ENCODE measurements at regions not wholly inside any gene's neighbourhood (a gene's known extent, or its start where the extent isn't known, plus 50 kb on each side); places are given as distances from the start of the nearest gene placed in this dataset.

- no peaks in the 10 kb centered on the region for H3K9me2 ChIP-seq (replicated peaks; ENCODE audit: insufficient read depth, low read length)
- H4K20me1 ChIP-seq (ENCODE audit: insufficient read depth, low read length): no peaks in the 10 kb centered on the region
- TF ChIP-seq EZH2 (optimal IDR thresholded peaks at IDR 0.05; ENCODE audit: low read depth, low read length): no peak
- TF ChIP-seq CTCF (IDR thresholded peaks at IDR 0.05; ENCODE audit: low read length): no peak
- no peak for TF ChIP-seq EZH2phosphoT487 (IDR thresholded peaks at IDR 0.05; ENCODE audit: low read length)
- DNase-seq: no peak
- H3F3A ChIP-seq (ENCODE audit: insufficient read depth, low read length): no peaks in the 10 kb centered on the region
- H3K4me1 ChIP-seq (ENCODE audit: low read length): no peaks in the 10 kb centered on the region
- H3K27ac ChIP-seq (ENCODE audit: low read length): no peak overlapping the region
- no peaks in the 10 kb centered on the region for H3K27me3 ChIP-seq (replicated peaks; ENCODE audit: insufficient read depth, low read length)
- H3K79me2 ChIP-seq (ENCODE audit: low read length): no peaks in the 10 kb centered on the region
- H3K36me3 ChIP-seq (replicated peaks; ENCODE audit: insufficient read depth, low read length): no peaks in the 10 kb centered on the region
- no peaks in the 10 kb centered on the region for H3K9me3 ChIP-seq (replicated peaks; ENCODE audit: insufficient read depth, low read length)
- H3K9ac ChIP-seq (ENCODE audit: low read length): no peak overlapping the region
- no peak overlapping the region for H2AFZ ChIP-seq (ENCODE audit: low read length)
- no peak overlapping the region for H3K4me2 ChIP-seq (ENCODE audit: low read depth, low read length)
- no peak overlapping the region for H3K4me3 ChIP-seq (ENCODE audit: low read length)
These were observed 99.8 kb upstream of the TMEM18 start for GRCh38 chr2:777051-777450.

- H3K4me2 ChIP-seq (ENCODE audit: low read depth, low read length): no peak overlapping the region
- no peaks in the 10 kb centered on the region for H3K4me1 ChIP-seq (ENCODE audit: low read length)
- no peaks in the 10 kb centered on the region for H4K20me1 ChIP-seq (ENCODE audit: insufficient read depth, low read length)
- H3K9me3 ChIP-seq (replicated peaks; ENCODE audit: insufficient read depth, low read length): no peaks in the 10 kb centered on the region
- no peak overlapping the region for H3K27ac ChIP-seq (ENCODE audit: low read length)
- no peak overlapping the region for H2AFZ ChIP-seq (ENCODE audit: low read length)
- no peaks in the 10 kb centered on the region for H3K79me2 ChIP-seq (ENCODE audit: low read length)
- TF ChIP-seq CTCF (IDR thresholded peaks at IDR 0.05; ENCODE audit: low read length): no peak
- no peak for TF ChIP-seq EZH2phosphoT487 (IDR thresholded peaks at IDR 0.05; ENCODE audit: low read length)
- no peak for TF ChIP-seq EZH2 (optimal IDR thresholded peaks at IDR 0.05; ENCODE audit: low read depth, low read length)
- H3K9me2 ChIP-seq (replicated peaks; ENCODE audit: insufficient read depth, low read length): no peaks in the 10 kb centered on the region
- no peaks in the 10 kb centered on the region for H3K36me3 ChIP-seq (replicated peaks; ENCODE audit: insufficient read depth, low read length)
- no peaks in the 10 kb centered on the region for H3K27me3 ChIP-seq (replicated peaks; ENCODE audit: insufficient read depth, low read length)
- DNase-seq: no peak
- H3F3A ChIP-seq (ENCODE audit: insufficient read depth, low read length): no peaks in the 10 kb centered on the region
- no peak overlapping the region for H3K4me3 ChIP-seq (ENCODE audit: low read length)
- H3K9ac ChIP-seq (ENCODE audit: low read length): no peak overlapping the region
These were observed 99.3 kb upstream of the TMEM18 start for GRCh38 chr2:776487-776886.

DNA sequence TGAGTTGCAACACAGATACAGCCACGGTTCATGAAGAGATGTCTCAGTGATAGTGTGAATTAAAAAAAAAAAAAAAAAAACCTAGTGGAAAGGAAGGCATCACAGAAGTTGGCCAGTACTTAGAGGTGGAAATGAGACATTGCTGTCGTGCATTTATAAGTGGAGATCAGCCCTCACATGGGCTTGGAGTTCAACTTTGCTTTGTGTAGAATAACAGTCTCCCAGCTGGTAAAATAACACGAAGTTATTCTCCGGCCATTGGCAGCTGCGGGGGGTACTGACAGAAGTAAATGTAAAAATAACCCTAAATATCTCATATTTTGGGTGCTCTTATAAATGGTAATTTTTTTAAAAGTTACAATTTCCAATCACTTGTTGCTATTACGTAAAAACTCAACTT, 98.8 kb upstream of the TMEM18 start:
- no peaks in the 10 kb centered on the region for H3K4me1 ChIP-seq (ENCODE audit: low read length)
- no peaks in the 10 kb centered on the region for H3K36me3 ChIP-seq (replicated peaks; ENCODE audit: insufficient read depth, low read length)
- H3K9ac ChIP-seq (ENCODE audit: low read length): no peak overlapping the region
- no peak overlapping the region for H3K27ac ChIP-seq (ENCODE audit: low read length)
- H3K27me3 ChIP-seq (replicated peaks; ENCODE audit: insufficient read depth, low read length): no peaks in the 10 kb centered on the region
- no peaks in the 10 kb centered on the region for H3F3A ChIP-seq (ENCODE audit: insufficient read depth, low read length)
- no peaks in the 10 kb centered on the region for H3K79me2 ChIP-seq (ENCODE audit: low read length)
- no peaks in the 10 kb centered on the region for H3K9me2 ChIP-seq (replicated peaks; ENCODE audit: insufficient read depth, low read length)
- H3K9me3 ChIP-seq (replicated peaks; ENCODE audit: insufficient read depth, low read length): no peaks in the 10 kb centered on the region
- H3K4me2 ChIP-seq (ENCODE audit: low read depth, low read length): no peak overlapping the region
- no peaks in the 10 kb centered on the region for H4K20me1 ChIP-seq (ENCODE audit: insufficient read depth, low read length)
- no peak overlapping the region for H2AFZ ChIP-seq (ENCODE audit: low read length)
- no peak for TF ChIP-seq CTCF (IDR thresholded peaks at IDR 0.05; ENCODE audit: low read length)
- TF ChIP-seq EZH2phosphoT487 (IDR thresholded peaks at IDR 0.05; ENCODE audit: low read length): no peak
- TF ChIP-seq EZH2 (optimal IDR thresholded peaks at IDR 0.05; ENCODE audit: low read depth, low read length): no peak
- H3K4me3 ChIP-seq (ENCODE audit: low read length): no peak overlapping the region
- DNase-seq: no peak

Measured in MM.1S (cell line).